ENCODE measurements at regions not wholly inside any gene's neighbourhood (a gene's known extent, or its start where the extent isn't known, plus 50 kb on each side); places are given as distances from the start of the nearest gene placed in this dataset.

GRCh38 chr4:26183017-26183416 lies 137.8 kb upstream of the RBPJ start:
- DNase-seq (ENCODE audit: low read depth in 1 of 2, low spot score in 1 of 2) = no peak
- no peak overlapping the region for H3K27ac ChIP-seq (replicated peaks)
- H3K27me3 ChIP-seq (ENCODE audit: insufficient read depth, poor library complexity, severe bottlenecking) = no peaks in the 10 kb centered on the region
- TF ChIP-seq POLR2AphosphoS5 (IDR thresholded peaks at IDR 0.05; ENCODE audit: low read depth) (no peak), GABPA (IDR thresholded peaks at IDR 0.05; ENCODE audit: low read depth) (no peak), CTCF (IDR thresholded peaks at IDR 0.05; ENCODE audit: insufficient read depth, low read length) (no peak), SPI1 (IDR thresholded peaks at IDR 0.05; ENCODE audit: borderline replicate concordance, low read depth) (no peak)
- no peak overlapping the region for H3K4me3 ChIP-seq (replicated peaks; ENCODE audit: insufficient read depth, low read length)

- H3K27ac ChIP-seq (replicated peaks) = no peak overlapping the region
- TF ChIP-seq POLR2AphosphoS5 (IDR thresholded peaks at IDR 0.05; ENCODE audit: low read depth) (no peak), SPI1 (IDR thresholded peaks at IDR 0.05; ENCODE audit: borderline replicate concordance, low read depth) (no peak), GABPA (IDR thresholded peaks at IDR 0.05; ENCODE audit: low read depth) (no peak), REST (IDR thresholded peaks at IDR 0.05; ENCODE audit: insufficient replicate concordance, low read depth) (no peak), CTCF (IDR thresholded peaks at IDR 0.05; ENCODE audit: insufficient read depth, low read length) (no peak)
- no peaks in the 10 kb centered on the region for H3K27me3 ChIP-seq (ENCODE audit: insufficient read depth, poor library complexity, severe bottlenecking)
- no peak for DNase-seq (ENCODE audit: low read depth in 1 of 2, low spot score in 1 of 2)
- no peak overlapping the region for H3K4me3 ChIP-seq (replicated peaks; ENCODE audit: insufficient read depth, low read length)
Observed at GRCh38 chr4:26185436-26185835, 135.4 kb upstream of the RBPJ start.

- DNase-seq (ENCODE audit: low read depth in 1 of 2, low spot score in 1 of 2) = no peak
- TF ChIP-seq POLR2AphosphoS5 (IDR thresholded peaks at IDR 0.05; ENCODE audit: low read depth) (no peak), SPI1 (IDR thresholded peaks at IDR 0.05; ENCODE audit: borderline replicate concordance, low read depth) (no peak), REST (IDR thresholded peaks at IDR 0.05; ENCODE audit: insufficient replicate concordance, low read depth) (no peak), CTCF (IDR thresholded peaks at IDR 0.05; ENCODE audit: insufficient read depth, low read length) (no peak), GABPA (IDR thresholded peaks at IDR 0.05; ENCODE audit: low read depth) (no peak)
- H3K27me3 ChIP-seq (ENCODE audit: insufficient read depth, poor library complexity, severe bottlenecking) = no peaks in the 10 kb centered on the region
- H3K27ac ChIP-seq (replicated peaks) = no peak overlapping the region
- H3K4me3 ChIP-seq (replicated peaks; ENCODE audit: insufficient read depth, low read length) = no peak overlapping the region
Observed at GRCh38 chr4:26191353-26191752, 129.5 kb upstream of the RBPJ start.

Data from HL-60 (cell line).